ENCODE measurements at regions not wholly inside any gene's neighbourhood (a gene's known extent, or its start where the extent isn't known, plus 50 kb on each side); places are given as distances from the start of the nearest gene placed in this dataset.

DNA sequence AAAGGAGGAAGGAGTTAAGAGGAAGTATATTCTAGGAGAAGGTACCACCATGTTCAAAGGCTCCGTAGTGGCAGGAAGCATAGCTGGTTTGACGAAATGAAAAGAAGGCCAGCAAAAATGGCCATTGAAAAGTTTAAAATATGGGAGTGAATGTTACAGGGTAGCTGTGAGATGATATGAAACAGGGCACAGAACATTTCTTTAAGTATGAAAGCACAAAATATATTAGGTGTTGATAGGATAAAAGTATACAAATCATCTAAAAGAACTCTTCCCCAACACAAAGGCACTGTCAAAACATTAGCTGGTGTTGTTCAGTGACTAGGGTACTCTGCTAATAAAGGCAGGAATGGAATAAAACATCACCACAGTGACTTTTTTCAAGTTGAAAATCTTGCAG is 216.2 kb downstream of the LRRN1 start:
- TF ChIP-seq POLR2A (IDR thresholded peaks at IDR 0.05): no peak
- TF ChIP-seq, protein P1, sequence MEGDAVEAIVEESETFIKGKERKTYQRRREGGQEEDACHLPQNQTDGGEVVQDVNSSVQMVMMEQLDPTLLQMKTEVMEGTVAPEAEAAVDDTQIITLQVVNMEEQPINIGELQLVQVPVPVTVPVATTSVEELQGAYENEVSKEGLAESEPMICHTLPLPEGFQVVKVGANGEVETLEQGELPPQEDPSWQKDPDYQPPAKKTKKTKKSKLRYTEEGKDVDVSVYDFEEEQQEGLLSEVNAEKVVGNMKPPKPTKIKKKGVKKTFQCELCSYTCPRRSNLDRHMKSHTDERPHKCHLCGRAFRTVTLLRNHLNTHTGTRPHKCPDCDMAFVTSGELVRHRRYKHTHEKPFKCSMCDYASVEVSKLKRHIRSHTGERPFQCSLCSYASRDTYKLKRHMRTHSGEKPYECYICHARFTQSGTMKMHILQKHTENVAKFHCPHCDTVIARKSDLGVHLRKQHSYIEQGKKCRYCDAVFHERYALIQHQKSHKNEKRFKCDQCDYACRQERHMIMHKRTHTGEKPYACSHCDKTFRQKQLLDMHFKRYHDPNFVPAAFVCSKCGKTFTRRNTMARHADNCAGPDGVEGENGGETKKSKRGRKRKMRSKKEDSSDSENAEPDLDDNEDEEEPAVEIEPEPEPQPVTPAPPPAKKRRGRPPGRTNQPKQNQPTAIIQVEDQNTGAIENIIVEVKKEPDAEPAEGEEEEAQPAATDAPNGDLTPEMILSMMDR (IDR thresholded peaks at IDR 0.05): no peak

Measured in suprapubic skin (tissue), 3 donors.